Neuronal stem cell (in vitro differentiated cells): ENCODE measurements at regions not wholly inside any gene's neighbourhood (a gene's known extent, or its start where the extent isn't known, plus 50 kb on each side); places are given as distances from the start of the nearest gene placed in this dataset.

Source experiments
- DNase-seq: peaks from one replicate; pipeline ENCODE4 v3.0.0-alpha.2; 2013; ENCODE audit warnings: low spot score
- H2AFZ ChIP-seq: one replicate; pipeline ENCODE4 v1.6.1; 2013; ENCODE audit warnings: mild to moderate bottlenecking, low read length, inconsistent platforms
- H2AK5ac ChIP-seq: 2 replicates; pipeline ENCODE4 v1.6.1; 2013; ENCODE audit warnings: low read depth, mild to moderate bottlenecking, inconsistent platforms, low read length, moderate library complexity, mixed read lengths
- H2BK120ac ChIP-seq: 2 replicates; pipeline ENCODE4 v1.6.1; 2013; ENCODE audit warnings: low read depth, mild to moderate bottlenecking, inconsistent platforms, low read length, moderate library complexity, mixed read lengths
- H2BK12ac ChIP-seq: one replicate; pipeline ENCODE4 v1.6.1; 2013; ENCODE audit warnings: low read length, inconsistent platforms
- H2BK15ac ChIP-seq: 2 replicates; pipeline ENCODE4 v1.6.1; 2013; ENCODE audit warnings: mild to moderate bottlenecking, low read length, inconsistent platforms, mixed read lengths
- H2BK5ac ChIP-seq: one replicate; pipeline ENCODE4 v1.6.1; 2013; ENCODE audit warnings: inconsistent platforms, mild to moderate bottlenecking, low read length, moderate library complexity
- H3K14ac ChIP-seq: one replicate; pipeline ENCODE4 v1.6.1; 2013; ENCODE audit warnings: low read length, inconsistent platforms
- H3K18ac ChIP-seq: 2 replicates; pipeline ENCODE4 v1.6.1; 2013; ENCODE audit warnings: low read length, inconsistent platforms
- H3K23ac ChIP-seq: 2 replicates; pipeline ENCODE4 v1.6.1; 2013; ENCODE audit warnings: low read depth, mild to moderate bottlenecking, mixed read lengths, low read length, inconsistent platforms; ENCODE audit not compliant: poor library complexity
- H3K27ac ChIP-seq: replicated peaks from 3 replicates; pipeline ENCODE4 v1.5.1; 2013; ENCODE audit warnings: low read length, inconsistent platforms
- H3K27me3 ChIP-seq, 3 experiments: 2 replicates each; pipeline ENCODE4 v1.6.1; 2013; ENCODE audit warnings: low read length in 3 of 3, mild to moderate bottlenecking in 2 of 3, inconsistent platforms in 1 of 3, low read depth in 1 of 3, mixed read lengths in 1 of 3, moderate library complexity in 1 of 3; ENCODE audit not compliant: control insufficient read depth in 3 of 3, insufficient read depth in 3 of 3
- H3K36me3 ChIP-seq, 2 donors: replicated peaks in 1 of 2; 2 replicates each; pipeline ENCODE4 v1.6.1; 2013; ENCODE audit warnings: low read length in 2 of 2; ENCODE audit not compliant: control insufficient read depth in 2 of 2, insufficient read depth in 2 of 2
- H3K4ac ChIP-seq: 2 replicates; pipeline ENCODE4 v1.6.1; 2013; ENCODE audit warnings: inconsistent platforms, mild to moderate bottlenecking, low read length, moderate library complexity
- H3K4me1 ChIP-seq, 2 donors: 1 replicate in 1 of 2; 2 replicates in 1 of 2; pipeline ENCODE4 v1.6.1; 2013; ENCODE audit warnings: low read length in 2 of 2, low read depth in 1 of 2; ENCODE audit not compliant: control insufficient read depth in 2 of 2, insufficient read depth in 1 of 2
- H3K4me2 ChIP-seq: one replicate; pipeline ENCODE4 v1.6.1; 2013; ENCODE audit warnings: mild to moderate bottlenecking, low read length, inconsistent platforms; ENCODE audit not compliant: insufficient read depth, poor library complexity, severe bottlenecking
- H3K4me3 ChIP-seq, 2 donors: 2 replicates each; pipeline ENCODE4 v1.5.1; 2013; ENCODE audit warnings: low read length in 2 of 2, mild to moderate bottlenecking in 2 of 2, inconsistent platforms in 1 of 2, moderate library complexity in 1 of 2
- H3K79me1 ChIP-seq: one replicate; pipeline ENCODE4 v1.6.1; 2013; ENCODE audit warnings: low read depth, mild to moderate bottlenecking, inconsistent platforms, low read length, moderate library complexity
- H3K9ac ChIP-seq: one replicate; pipeline ENCODE4 v1.6.1; 2013; ENCODE audit warnings: mild to moderate bottlenecking, low read depth, low read length, inconsistent platforms; ENCODE audit not compliant: poor library complexity
- H3K9me3 ChIP-seq, 2 donors: replicated peaks in 1 of 2; 2 replicates each; pipeline versions ENCODE3 to v1.6.1; 2013; ENCODE audit warnings: low read length in 2 of 2, mild to moderate bottlenecking in 2 of 2, inconsistent platforms in 1 of 2, low read depth in 1 of 2, mixed read lengths in 1 of 2, moderate library complexity in 1 of 2; ENCODE audit not compliant: control insufficient read depth in 2 of 2, insufficient read depth in 1 of 2
- H4K8ac ChIP-seq: one replicate; pipeline ENCODE4 v1.6.1; 2013; ENCODE audit warnings: low read depth, mild to moderate bottlenecking, inconsistent platforms, low read length, moderate library complexity
- H4K91ac ChIP-seq: one replicate; pipeline ENCODE4 v1.6.1; 2013; ENCODE audit warnings: low read length, low read depth, mild to moderate bottlenecking, inconsistent platforms; ENCODE audit not compliant: poor library complexity
- WGBS, 2 donors: extraction: QIAGEN DNeasy Blood & Tissue Kit; methylation state at CpG; one replicate each; pipeline ENCODE4 v1.1.7; 2013; ENCODE audit warnings: missing lambda C conversion rate in 2 of 2, mixed read lengths in 1 of 2; ENCODE audit not compliant: insufficient read length in 2 of 2, insufficient replicate concordance in 1 of 2; ENCODE audit errors: extremely low coverage in 2 of 2; 5-methylcytosine and 5-hydroxymethylcytosine counted together

DNA sequence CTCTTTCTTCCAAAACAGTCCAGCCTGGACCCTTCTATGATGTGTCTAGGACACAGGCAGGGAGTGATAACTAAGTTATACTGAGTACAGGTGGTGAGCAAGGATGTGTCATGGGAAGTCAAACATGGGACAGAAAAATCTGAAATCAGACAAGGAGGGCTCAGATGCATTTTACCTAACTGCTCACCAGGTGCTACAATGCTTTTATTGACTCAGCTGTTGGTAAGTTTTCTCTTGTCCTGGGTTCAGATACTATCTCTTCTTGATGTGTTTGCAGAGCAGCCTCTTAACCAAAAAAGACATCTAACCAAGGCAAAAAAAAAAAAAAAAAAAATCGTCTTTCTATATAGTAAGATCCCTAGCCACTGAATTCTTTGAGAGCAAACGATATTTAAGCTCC is 378.6 kb downstream of the VPS13C start:
- Histone ChIP-seq H3K4me1 (no peaks in the 10 kb centered on the region), H3K4ac (no peak overlapping the region), H2BK5ac (no peak overlapping the region), H3K18ac (no peak overlapping the region), H4K91ac (no peak overlapping the region), H2AK5ac (no peak overlapping the region), H3K36me3 (no peaks in the 10 kb centered on the region), H2BK15ac (no peak overlapping the region), H2BK12ac (no peak overlapping the region), H3K14ac (no peak overlapping the region), H3K9me3 (peaks cover 0 to 2% of the 10 kb centered on the region in 2 donors), H2AFZ (no peak overlapping the region), H2BK120ac (no peak overlapping the region), H4K8ac (no peak overlapping the region), H3K9ac (no peak overlapping the region), H3K23ac (no peak overlapping the region), H3K27ac (no peak overlapping the region), H3K27me3 (no peaks in the 10 kb centered on the region), H3K4me3 (no peak overlapping the region), H3K4me2 (no peak overlapping the region), H3K79me1 (no peaks in the 10 kb centered on the region)
- no CpG with 5 or more reads among the region's 2 CpGs for WGBS, 2 donors
- DNase-seq = no peak

DNA sequence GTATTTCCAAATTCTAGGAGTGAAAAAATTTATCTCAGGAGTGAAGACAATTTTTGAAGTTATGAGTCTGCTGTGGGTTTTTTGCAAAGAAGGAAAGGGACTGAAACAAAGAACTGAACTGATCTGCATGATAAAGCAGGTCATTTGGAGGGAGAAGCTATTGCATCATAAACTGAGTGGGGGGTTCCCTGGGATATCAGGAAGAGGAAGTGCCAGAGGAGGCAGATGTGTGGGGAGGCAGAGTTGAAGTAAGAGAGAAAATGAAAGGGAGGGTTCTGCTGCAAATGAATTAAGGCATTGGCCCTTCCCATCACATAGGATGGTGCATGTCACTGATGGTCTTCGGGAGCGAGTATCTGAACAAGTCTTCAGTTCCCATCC is 379.2 kb downstream of the VPS13C start:
- Histone ChIP-seq H4K91ac (no peak overlapping the region), H2BK12ac (no peak overlapping the region), H2AK5ac (no peak overlapping the region), H2BK5ac (no peak overlapping the region), H3K36me3 (no peaks in the 10 kb centered on the region), H2BK15ac (no peak overlapping the region), H3K4me3 (no peak overlapping the region), H3K79me1 (no peaks in the 10 kb centered on the region), H3K14ac (no peak overlapping the region), H2BK120ac (no peak overlapping the region), H3K9me3 (peaks cover 0 to 2% of the 10 kb centered on the region in 2 donors), H3K4me2 (no peak overlapping the region), H3K27me3 (no peaks in the 10 kb centered on the region), H3K18ac (no peak overlapping the region), H3K9ac (no peak overlapping the region), H3K27ac (no peak overlapping the region), H3K23ac (no peak overlapping the region), H2AFZ (no peak overlapping the region), H3K4ac (no peak overlapping the region), H3K4me1 (no peaks in the 10 kb centered on the region), H4K8ac (no peak overlapping the region)
- WGBS, 2 donors = no CpG with 5 or more reads among the region's 2 CpGs
- DNase-seq = no peak

DNA sequence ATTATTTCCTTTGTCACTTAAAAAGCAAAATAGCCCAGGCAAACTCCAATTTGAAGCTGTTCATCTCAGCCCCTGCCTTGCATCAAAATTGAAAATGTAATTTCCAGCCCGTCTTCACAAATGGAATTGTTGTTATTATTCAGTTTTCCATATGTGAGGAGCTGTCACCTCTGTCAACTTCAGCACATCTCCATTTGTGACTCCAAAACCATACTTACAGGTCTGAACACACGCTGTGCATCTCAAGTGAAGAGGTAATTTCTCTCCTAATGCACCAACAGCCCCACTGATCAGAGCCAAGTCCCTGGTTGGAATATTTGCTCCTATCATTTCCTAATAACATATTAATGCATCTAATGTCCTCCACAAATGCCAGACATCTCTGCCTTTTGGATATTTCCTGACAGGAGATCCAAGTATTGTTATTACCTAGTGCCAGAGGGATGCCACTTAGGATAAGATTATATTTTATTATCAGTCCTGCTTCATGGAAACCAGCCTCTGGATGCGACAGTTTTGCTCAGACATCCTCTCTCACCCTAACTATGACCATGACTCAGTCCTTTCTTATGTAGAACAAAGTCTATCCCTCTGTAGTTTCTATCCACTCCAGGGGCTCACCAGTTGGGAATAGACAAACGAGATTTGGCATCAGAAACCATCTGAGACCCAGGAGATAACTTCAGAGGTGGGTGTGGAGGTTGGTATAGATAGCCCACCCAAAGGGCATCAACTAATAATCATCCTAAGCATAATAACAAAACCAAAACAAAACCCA is 379.8 kb downstream of the VPS13C start:
- Histone ChIP-seq H3K79me1 (no peaks in the 10 kb centered on the region), H4K91ac (no peak overlapping the region), H3K27me3 (no peaks in the 10 kb centered on the region), H3K4me1 (no peaks in the 10 kb centered on the region), H3K4me3 (no peak overlapping the region), H2BK5ac (no peak overlapping the region), H3K4me2 (no peak overlapping the region), H3K36me3 (no peaks in the 10 kb centered on the region), H2BK120ac (no peak overlapping the region), H3K23ac (no peak overlapping the region), H2BK15ac (no peak overlapping the region), H3K9ac (no peak overlapping the region), H2AK5ac (no peak overlapping the region), H3K27ac (no peak overlapping the region), H2AFZ (no peak overlapping the region), H3K9me3 (peaks cover 0 to 2% of the 10 kb centered on the region in 2 donors), H3K4ac (no peak overlapping the region), H3K18ac (no peak overlapping the region), H2BK12ac (no peak overlapping the region), H4K8ac (no peak overlapping the region), H3K14ac (no peak overlapping the region)
- DNase-seq = no peak
- no CpG with 5 or more reads among the region's 4 CpGs for WGBS, 2 donors

- Histone ChIP-seq H2BK5ac (no peak overlapping the region), H4K8ac (no peak overlapping the region), H3K23ac (no peak overlapping the region), H3K14ac (no peak overlapping the region), H3K9me3 (no peaks in the 10 kb centered on the region), H2BK12ac (no peak overlapping the region), H2BK120ac (no peak overlapping the region), H3K79me1 (no peaks in the 10 kb centered on the region), H2BK15ac (no peak overlapping the region), H3K18ac (no peak overlapping the region), H3K4me2 (no peak overlapping the region), H3K27me3 (no peaks in the 10 kb centered on the region), H2AFZ (no peak overlapping the region), H3K4me1 (no peaks in the 10 kb centered on the region), H4K91ac (no peak overlapping the region), H3K9ac (no peak overlapping the region), H2AK5ac (no peak overlapping the region), H3K4me3 (no peak overlapping the region), H3K4ac (no peak overlapping the region), H3K27ac (no peak overlapping the region), H3K36me3 (no peaks in the 10 kb centered on the region)
- no CpG with 5 or more reads among the region's 6 CpGs for WGBS, 2 donors
- no peak for DNase-seq
These were observed 388.5 kb downstream of the VPS13C start for GRCh38 chr15:61671736-61672135.
